GM18507 (cell line): ENCODE measurements at regions not wholly inside any gene's neighbourhood (a gene's known extent, or its start where the extent isn't known, plus 50 kb on each side); places are given as distances from the start of the nearest gene placed in this dataset.

Source experiments
- DNase-seq: peaks from one replicate; pipeline ENCODE4 v3.0.0; 2011; ENCODE audit warnings: low read depth; ENCODE audit not compliant: insufficient read length; ENCODE audit errors: extremely low spot score
- FAIRE-seq: peaks from 2 replicates; lab custom pipeline; 2011; peaks lifted over from hg19 to GRCh38; lab: Jason Lieb, UNC

- no peak for DNase-seq
- no peak for FAIRE-seq
These were observed 131.4 kb upstream of the AGR3 start for GRCh38 chr7:17013204-17013603.

- FAIRE-seq (no peak), DNase-seq (no peak)
These were observed 132.9 kb upstream of the AGR3 start for GRCh38 chr7:17014686-17015085.

DNA sequence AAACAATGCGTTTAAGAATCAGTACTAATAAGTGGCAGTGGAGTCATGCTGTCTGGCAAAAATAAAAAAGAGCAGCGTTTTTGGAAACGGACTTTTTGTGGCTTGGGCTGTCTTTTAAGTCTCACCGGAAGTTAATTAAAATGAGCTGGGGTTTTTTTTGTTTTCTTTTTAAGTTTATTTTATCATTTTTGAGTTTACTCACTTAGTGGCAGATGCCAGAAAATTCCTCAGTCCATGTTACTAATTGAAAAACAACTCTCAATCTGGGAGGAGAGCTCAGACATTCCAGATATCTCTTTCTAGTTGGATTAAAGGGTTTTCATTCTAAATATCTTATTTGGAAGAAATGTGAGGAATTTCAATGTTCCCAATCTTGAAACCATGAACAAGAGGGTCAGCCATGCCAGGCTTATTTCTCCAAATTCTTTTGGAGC is 133.8 kb upstream of the AGR3 start:
- no peak for FAIRE-seq
- no peak for DNase-seq

DNA sequence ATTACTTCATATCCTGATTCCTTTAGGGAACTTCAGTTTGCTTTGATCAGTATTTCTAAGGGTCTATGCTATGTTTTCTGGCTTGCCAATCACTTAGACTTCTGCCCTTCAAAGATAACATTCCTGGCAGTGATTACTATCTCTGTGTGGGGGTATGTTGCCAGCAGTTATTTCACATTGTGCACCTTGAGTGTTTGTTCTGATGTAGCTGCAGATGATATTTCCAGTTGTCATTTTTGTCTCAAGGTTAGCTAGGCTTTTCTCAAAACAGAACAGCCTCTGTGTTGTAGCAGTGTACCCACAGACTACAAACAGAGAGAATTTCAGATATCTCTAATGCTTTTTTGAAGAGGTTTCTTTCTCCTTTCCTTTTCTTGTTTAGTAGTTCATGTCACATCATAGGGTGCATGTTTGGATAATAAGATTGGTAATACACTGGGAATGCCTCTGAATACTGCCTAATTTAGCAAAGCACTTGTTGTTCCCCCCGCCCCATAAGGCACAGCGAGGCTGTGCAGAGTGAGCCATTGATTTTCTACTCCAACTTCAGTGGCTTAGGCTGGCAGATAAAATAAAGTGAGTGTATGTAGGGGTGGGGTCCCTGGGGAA is 134.7 kb upstream of the AGR3 start:
- DNase-seq (no peak), FAIRE-seq (no peak)

- no peak for FAIRE-seq
These were observed 137.3 kb upstream of the AGR3 start for GRCh38 chr7:17019106-17019505.

GRCh38 chr7:17020250-17020649 is 138.5 kb upstream of the AGR3 start:
- DNase-seq (no peak), FAIRE-seq (no peak)

More at GRCh38 chr7:17019106-17019505, 137.3 kb upstream of the AGR3 start:
- no peak for DNase-seq

DNA sequence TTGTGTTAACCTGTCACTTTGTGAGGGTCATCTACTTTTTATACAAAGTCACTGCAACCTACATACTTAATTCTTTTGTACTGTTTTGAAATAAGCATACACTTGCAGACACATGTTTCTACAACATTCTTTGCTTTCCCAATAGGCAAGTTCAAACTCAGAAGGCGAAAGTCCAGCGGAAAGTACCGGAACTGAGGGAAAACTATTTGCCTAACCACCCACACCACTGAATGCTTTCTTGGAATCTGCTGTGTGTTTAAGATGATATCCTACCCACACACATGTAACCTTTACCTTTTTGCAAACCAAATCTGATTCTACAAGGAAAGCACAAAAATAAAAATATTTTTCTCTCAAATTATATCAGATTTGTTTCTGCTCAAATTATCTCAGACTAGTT is 139.4 kb upstream of the AGR3 start:
- FAIRE-seq: no peak
- DNase-seq: no peak

- FAIRE-seq (no peak), DNase-seq (no peak)
These were observed 141.1 kb upstream of the AGR3 start for GRCh38 chr7:17022920-17023319.

GRCh38 chr7:17026269-17026668 is 144.5 kb upstream of the AGR3 start:
- DNase-seq: no peak
- no peak for FAIRE-seq

- no peak for FAIRE-seq
- DNase-seq: no peak
These were observed 145.5 kb upstream of the AGR3 start for GRCh38 chr7:17027143-17027788.

DNA sequence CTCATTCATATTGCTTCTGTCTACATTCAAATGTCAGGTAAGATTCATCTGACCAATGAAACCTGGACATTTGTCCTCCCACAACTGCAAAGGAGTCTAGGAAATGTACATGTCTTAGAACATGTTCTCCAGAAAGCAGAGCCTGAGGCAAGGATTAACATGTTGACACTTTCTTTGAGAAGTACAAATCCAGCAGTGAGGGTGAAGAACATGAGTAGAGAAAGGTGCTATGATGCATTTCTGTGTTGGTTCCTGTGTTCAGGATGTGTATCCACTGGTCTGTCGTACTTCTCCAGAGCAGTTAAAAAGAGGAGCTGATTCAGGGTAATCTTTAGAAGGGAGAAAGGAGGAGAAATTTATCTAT is 146.0 kb upstream of the AGR3 start:
- no peak for FAIRE-seq
- no peak for DNase-seq

DNA sequence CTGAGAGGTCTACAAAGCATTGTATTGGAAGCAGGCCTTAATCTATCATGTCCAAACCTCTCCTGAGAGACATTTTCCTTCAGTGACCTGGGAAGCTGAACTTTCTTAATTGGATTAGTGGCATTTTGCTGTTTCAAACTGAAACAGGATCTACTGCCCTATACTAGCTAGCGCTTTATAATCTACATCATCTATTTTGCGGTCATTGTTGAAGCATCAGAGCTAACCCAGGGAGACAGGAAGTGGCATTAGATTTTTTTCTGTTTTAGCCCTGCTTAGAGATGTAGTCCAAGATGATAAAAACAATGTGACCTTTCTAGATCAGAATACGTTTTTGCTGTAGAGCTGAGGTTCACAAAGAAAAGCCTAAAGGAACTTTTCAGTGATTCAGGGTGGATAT is 147.4 kb upstream of the AGR3 start:
- DNase-seq: no peak
- no peak for FAIRE-seq

GRCh38 chr7:17030559-17030958 is 148.8 kb upstream of the AGR3 start:
- FAIRE-seq (peak; percentile 81), DNase-seq (no peak)

DNA sequence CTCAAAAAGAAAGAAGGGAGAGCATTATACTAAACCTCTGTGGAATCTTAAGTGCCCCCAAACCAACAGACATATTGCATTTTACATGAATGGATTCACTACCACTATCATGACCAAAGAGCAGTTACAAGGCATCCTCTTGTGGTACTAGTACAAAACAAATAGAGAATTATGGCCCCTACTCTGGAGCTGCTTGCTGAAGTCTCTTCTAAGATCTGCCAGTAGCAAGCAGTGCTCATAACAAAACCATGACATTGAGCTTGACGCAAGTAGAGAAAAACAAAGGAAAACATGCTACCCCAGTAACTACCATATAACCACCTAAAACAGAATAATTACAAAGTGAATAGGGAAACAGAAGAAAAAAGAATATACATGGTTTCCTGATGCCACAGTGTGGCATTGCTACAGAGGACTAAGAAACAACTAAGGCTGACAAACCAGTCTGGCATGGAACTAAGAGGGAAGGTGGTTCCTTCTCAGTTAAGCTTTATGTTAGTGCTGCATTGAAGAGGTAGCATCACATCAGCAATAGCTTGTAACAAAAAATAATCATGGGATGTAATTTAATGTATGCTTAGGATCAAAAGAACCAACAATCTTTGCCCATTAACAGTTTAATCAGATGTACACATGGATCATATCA is 150.2 kb upstream of the AGR3 start:
- FAIRE-seq (no peak), DNase-seq (no peak)

GRCh38 chr7:17033245-17033644 is 151.5 kb upstream of the AGR3 start:
- FAIRE-seq (no peak), DNase-seq (no peak)

GRCh38 chr7:17036584-17036983 is 154.8 kb upstream of the AGR3 start:
- DNase-seq (no peak), FAIRE-seq (no peak)

GRCh38 chr7:17037356-17037755 is 155.6 kb upstream of the AGR3 start:
- DNase-seq (no peak), FAIRE-seq (no peak)

DNA sequence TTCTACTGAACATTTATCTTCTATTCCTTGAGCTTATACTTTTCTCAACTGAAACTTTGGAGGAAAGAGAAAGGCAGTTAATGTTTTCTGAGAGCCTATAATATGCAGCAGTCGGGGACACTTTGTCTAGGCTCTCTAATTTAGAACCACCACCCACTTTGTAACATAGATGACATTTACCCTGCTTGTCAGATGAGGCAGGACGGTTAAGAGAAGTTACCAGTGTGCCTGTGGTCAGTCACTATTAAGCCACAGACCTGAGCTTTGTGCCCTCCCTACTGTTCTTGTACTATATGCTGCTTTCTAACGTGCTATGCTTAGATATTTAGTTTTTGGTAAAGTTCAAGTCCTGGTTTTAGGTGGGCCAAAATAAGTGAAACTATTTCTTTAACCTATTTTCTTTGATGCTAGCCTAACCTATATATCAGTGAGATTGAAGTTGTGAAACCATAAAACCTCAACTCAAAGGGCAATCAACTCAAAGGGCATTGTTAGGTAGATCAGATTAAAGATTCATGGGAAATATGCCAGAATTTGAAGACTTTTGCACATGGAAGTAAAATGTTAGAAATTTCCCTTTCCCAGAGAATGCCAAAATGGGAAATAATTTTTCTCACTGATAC is 156.5 kb upstream of the AGR3 start:
- DNase-seq: no peak
- no peak for FAIRE-seq

DNA sequence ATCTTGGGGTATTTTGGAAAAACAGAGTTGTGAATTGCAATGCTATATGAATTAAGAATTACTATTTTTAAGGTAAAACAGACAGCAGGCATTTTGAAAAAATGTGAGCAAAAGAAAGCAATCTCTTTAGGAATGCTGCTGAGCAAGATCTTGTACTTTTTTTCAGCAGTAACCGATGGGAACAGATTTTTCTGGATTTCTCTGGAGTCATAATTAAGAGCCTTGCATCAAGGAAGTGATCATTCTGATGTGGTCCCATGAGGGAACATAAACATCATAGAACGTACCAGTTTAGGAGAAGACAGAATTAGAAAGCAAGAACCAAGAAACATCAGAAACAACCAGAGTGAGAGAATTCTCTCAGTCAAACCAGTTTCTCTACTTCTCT is 157.0 kb upstream of the AGR3 start:
- FAIRE-seq: no peak
- DNase-seq: no peak

DNA sequence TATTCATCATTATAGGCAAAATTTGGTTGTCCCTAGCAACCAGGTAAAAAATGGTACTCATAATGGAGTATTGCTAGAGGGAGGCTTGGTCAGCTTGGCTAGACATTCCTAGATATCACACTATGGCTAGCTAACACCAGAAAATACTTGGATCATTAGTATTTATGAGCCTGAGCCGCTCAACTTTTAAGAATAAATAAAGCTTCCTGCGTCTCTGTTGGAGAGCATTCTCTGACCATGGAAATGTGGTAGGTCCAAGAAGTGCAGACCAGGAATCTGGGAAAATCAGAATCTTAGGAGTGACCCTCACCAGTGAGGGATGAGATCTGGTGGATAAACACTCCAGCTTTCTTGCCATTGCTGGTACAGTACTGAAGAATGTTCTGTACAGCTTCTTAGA is 157.6 kb upstream of the AGR3 start:
- FAIRE-seq (no peak), DNase-seq (no peak)

DNA sequence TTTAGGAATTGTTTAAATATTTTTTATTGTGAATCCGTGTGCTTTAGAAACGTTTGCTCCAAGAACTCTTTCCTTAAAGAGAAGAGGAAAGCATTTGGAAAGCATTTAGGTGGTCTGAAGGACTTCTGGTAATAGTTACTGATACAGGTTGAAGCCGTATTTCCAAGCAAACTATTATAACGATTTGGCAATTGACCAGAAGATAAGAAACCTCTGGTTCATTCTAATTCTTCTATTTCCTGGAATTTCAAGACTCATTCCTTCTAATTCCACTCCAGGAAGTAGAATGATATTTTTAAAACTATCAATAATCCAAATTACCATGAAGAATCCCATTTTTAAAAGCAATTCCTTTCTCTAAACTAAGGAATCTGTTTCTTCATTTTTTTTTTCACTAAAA is 158.9 kb upstream of the AGR3 start:
- no peak for FAIRE-seq
- DNase-seq: no peak
